ENCODE measurements at regions not wholly inside any gene's neighbourhood (a gene's known extent, or its start where the extent isn't known, plus 50 kb on each side); places are given as distances from the start of the nearest gene placed in this dataset.

GRCh38 chr1:81264976-81265375, 535.8 kb upstream of the ADGRL2 start:
- H3K9ac ChIP-seq (ENCODE audit: low read depth in 1 of 2, low read length in 2 of 2), result no peak overlapping the region
- WGBS, result 65% methylated on average over 3 of the region's 3 CpGs
- no peaks in the 10 kb centered on the region for H3K9me3 ChIP-seq (ENCODE audit: control insufficient read depth in 4 of 4, low read length in 3 of 4)
- no peak for DNase-seq (ENCODE audit: low spot score)
- TF ChIP-seq FOXA1 (IDR thresholded peaks at IDR 0.05) (no peak), TAF1 (conservative IDR thresholded peaks at IDR 0.05) (no peak), MAX (IDR thresholded peaks at IDR 0.05) (no peak), ATF3 (IDR thresholded peaks at IDR 0.05) (no peak), NR2F2 (IDR thresholded peaks at IDR 0.05) (no peak), JUND (IDR thresholded peaks at IDR 0.05) (no peak), YY1 (IDR thresholded peaks at IDR 0.05) (no peak), SP1 (IDR thresholded peaks at IDR 0.05) (no peak), ZBTB33 (IDR thresholded peaks at IDR 0.05) (no peak)
- no peak overlapping the region for H3K27ac ChIP-seq (ENCODE audit: low read depth in 1 of 2, low read length in 2 of 2)
- H3K4me3 ChIP-seq (ENCODE audit: low read depth in 1 of 3, low read length in 3 of 3), result no peak overlapping the region
- peaks cover 0 to 6% (median 0%) of the 10 kb centered on the region in 4 donors for H3K27me3 ChIP-seq (ENCODE audit: control insufficient read depth in 4 of 4, insufficient read depth in 4 of 4, low read length in 3 of 4)
- H3K36me3 ChIP-seq (ENCODE audit: control insufficient read depth in 4 of 4, insufficient read depth in 3 of 4, low read depth in 1 of 4, low read length in 3 of 4), result no peaks in the 10 kb centered on the region
- H3K4me1 ChIP-seq (ENCODE audit: control insufficient read depth in 4 of 4, insufficient read depth in 4 of 4, low read length in 3 of 4), result no peaks in the 10 kb centered on the region

GRCh38 chr1:81259625-81260411, 540.9 kb upstream of the ADGRL2 start:
- H3K9ac ChIP-seq (ENCODE audit: low read depth in 1 of 2, low read length in 2 of 2), result no peak overlapping the region
- H3K9me3 ChIP-seq (ENCODE audit: control insufficient read depth in 4 of 4, low read length in 3 of 4), result no peaks in the 10 kb centered on the region
- no peak for TF ChIP-seq FOXA1 (IDR thresholded peaks at IDR 0.05)
- TF ChIP-seq JUND (IDR thresholded peaks at IDR 0.05), result no peak
- no peak for TF ChIP-seq REST (IDR thresholded peaks at IDR 0.05)
- no peak for TF ChIP-seq ZBTB33 (IDR thresholded peaks at IDR 0.05)
- TF ChIP-seq CTCF (IDR thresholded peaks at IDR 0.05; ENCODE audit: low read depth, low read length, missing input control), result no peak
- no peak for TF ChIP-seq EGR1 (IDR thresholded peaks at IDR 0.05; ENCODE audit: low read depth in 2 of 2)
- no peak for TF ChIP-seq FOXA2 (IDR thresholded peaks at IDR 0.05)
- TF ChIP-seq SP1 (IDR thresholded peaks at IDR 0.05), result no peak
- TF ChIP-seq YY1 (IDR thresholded peaks at IDR 0.05), result no peak
- no peak for TF ChIP-seq HNF4G (IDR thresholded peaks at IDR 0.05)
- no peak for TF ChIP-seq RAD21 (IDR thresholded peaks at IDR 0.05)
- TF ChIP-seq NR2F2 (IDR thresholded peaks at IDR 0.05), result no peak
- TF ChIP-seq GABPA (IDR thresholded peaks at IDR 0.05 in 1 of 2, conservative IDR thresholded peaks at IDR 0.05 in 1 of 2), result no peak
- no peak for TF ChIP-seq HNF4A (conservative IDR thresholded peaks at IDR 0.05)
- no peak for TF ChIP-seq MAX (IDR thresholded peaks at IDR 0.05)
- no peak for DNase-seq (ENCODE audit: low spot score)
- H3K27me3 ChIP-seq (ENCODE audit: control insufficient read depth in 4 of 4, insufficient read depth in 4 of 4, low read length in 3 of 4), result no peaks in the 10 kb centered on the region
- no peaks in the 10 kb centered on the region for H3K36me3 ChIP-seq (ENCODE audit: control insufficient read depth in 4 of 4, insufficient read depth in 3 of 4, low read depth in 1 of 4, low read length in 3 of 4)
- 85% methylated on average over 6 of the region's 6 CpGs for WGBS
- H3K4me1 ChIP-seq (ENCODE audit: control insufficient read depth in 4 of 4, insufficient read depth in 4 of 4, low read length in 3 of 4), result no peaks in the 10 kb centered on the region
- H3K4me3 ChIP-seq (ENCODE audit: low read depth in 1 of 3, low read length in 3 of 3), result no peak overlapping the region
- no peak overlapping the region for H3K27ac ChIP-seq (ENCODE audit: low read depth in 1 of 2, low read length in 2 of 2)

All from liver (tissue), 8 donors.